ENCODE measurements at regions not wholly inside any gene's neighbourhood (a gene's known extent, or its start where the extent isn't known, plus 50 kb on each side); places are given as distances from the start of the nearest gene placed in this dataset.

DNA sequence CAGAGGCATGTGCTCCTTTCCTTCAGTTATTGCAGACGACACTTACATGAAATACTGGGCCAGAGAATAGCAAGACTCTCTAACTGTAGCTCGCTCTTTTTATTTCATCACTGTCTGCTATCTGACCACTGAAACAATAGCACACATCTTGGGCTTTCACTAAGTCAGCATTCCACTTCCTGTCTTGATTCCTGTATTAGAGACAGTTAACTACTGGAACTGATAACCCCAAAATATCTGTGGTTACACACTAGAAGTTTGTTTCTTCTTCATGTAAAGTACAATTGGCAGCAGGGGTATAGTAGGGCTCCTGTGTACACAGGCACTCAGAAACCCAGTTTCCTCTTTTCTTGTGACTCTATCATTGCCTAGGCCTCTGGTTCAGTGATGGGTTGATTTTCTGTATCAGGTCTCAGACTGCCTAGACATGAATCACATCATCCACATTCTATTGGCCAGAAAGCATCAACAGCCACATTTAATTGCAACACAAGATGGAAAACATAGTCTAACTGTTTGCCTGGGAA is 230.2 kb upstream of the CD96 start:
- DNase-seq (ENCODE audit: low spot score) = no peak

GRCh38 chr3:111314181-111314873 is 227.7 kb upstream of the CD96 start:
- no peak for DNase-seq (ENCODE audit: low spot score)

DNA sequence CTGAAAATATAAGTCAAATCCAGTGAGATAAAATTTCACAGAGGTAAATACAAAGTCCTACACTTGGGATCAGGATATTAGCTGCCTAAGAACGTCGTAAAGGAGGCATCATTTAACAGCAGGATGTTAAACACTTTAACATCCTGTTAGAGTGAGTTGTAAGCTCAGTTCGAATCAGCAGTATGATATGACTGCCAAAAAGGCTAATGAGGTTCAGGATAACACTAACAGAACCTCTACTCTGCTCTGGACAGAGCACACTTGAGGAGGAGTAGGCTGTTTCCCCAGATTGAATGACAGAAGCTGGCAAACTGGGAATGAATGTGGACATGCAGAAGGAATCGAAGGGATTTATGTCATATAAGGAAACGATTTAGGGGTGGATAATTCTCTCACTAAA is 227.1 kb upstream of the CD96 start:
- DNase-seq (ENCODE audit: low spot score) = no peak

DNA sequence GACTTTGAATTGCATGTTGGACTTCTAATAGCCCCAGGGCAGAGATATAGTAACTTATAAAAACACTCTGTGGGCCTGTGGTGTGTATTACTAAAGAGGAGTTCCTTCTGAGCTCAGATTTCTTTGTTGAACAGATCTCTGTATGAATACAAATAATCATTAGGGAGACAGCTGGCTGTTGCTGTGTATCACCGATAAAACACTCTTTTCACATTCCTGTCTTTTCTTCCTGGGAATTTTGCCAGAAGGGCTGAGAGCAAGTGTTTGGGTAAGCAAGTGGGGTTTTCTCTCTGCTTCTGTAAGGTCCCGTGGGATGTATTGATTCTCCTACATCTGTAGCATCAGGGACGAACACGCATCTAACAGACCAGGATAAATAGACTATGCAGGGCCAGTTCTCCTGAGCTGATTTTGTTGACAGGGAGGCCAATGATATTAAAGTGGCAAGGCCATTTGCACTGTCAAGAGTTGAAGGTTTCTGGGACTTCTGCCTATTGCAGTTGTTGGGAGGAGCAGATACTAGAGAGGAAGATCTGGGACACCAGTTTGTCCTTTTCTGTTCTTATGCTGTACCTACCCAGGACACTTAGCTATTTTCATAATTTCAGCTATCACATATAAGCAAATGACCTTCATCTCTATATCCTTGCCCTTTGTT is 225.9 kb upstream of the CD96 start:
- no peak for DNase-seq (ENCODE audit: low spot score)

DNA sequence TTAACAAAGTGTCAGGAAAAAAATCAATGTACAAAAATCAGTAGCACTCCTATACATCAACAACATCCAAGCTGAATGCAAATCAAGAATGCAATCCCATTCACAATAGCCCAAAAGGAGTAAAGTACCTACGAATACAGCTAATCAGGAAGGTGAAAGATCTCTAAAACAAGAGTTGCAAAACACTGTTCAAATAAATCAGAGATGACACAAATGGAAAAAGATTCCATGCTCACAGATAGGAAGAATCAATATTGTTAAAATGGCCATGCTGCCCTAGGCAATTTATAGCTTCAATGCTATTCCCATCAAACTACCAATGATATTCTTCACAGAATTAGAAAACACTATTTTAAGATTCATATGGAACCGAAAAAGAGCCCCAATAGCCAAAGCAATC is 223.7 kb upstream of the CD96 start:
- DNase-seq (ENCODE audit: low spot score) = no peak

DNA sequence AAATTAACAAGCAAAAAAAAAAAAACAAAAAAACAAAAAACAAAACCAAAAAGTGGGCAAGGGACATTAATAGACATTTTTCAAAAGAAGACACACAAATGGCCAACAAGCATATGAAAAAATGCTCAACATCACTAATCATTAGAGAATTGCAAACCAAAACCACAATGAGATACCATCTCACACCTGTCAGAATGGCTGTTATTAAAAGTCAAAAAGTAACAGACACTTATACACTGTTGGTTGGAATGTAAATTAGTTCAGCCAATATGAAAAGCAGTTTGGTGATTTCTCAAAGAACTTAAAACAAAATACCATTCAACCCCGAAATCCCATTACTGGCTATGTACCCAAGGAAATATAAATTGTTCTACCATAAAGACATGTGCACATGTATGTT is 222.4 kb upstream of the CD96 start:
- no peak for DNase-seq (ENCODE audit: low spot score)

DNA sequence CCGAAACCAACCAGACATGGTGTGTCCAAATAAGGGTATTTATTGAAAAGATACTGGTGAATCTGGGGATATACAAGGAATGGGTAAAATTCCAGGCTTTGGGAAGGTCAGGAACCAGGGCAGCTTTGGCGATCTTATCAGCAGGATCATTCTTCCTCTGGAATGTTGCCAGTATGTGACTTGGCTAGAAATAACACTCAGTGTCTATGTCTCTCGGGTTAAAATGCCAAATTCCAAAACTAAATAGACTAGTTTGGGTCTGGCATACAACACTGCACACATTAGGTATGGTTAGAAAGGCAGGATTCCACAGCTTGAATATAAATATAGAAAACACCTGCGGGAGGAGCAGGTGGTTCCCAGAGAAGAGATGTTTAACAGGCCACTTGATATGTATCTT is 220.2 kb upstream of the CD96 start:
- DNase-seq (ENCODE audit: low spot score) = peak; percentile 12

DNA sequence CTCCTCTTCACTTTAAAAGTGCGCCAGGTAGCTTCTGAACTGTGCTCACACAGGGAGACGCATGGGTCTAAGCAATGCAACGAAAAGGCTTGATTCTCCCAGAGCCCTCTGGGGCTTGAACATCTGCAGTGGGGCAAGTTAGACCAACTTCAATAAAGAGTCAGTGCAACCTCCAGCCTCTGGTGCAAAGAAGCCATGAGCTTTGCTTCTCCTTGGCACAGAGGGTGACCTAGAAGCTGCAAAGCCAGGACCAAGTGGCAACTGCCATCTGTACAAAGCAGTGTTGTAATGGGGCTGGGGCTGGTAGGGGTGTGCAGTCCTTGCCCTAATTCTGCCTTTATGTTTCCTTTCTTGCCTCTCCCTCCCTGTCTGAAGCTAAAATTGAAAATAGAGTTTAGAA is 219.0 kb upstream of the CD96 start:
- DNase-seq (ENCODE audit: low spot score) = no peak

GRCh38 chr3:111324151-111324550 is 217.8 kb upstream of the CD96 start:
- DNase-seq (ENCODE audit: low spot score) = no peak

GRCh38 chr3:111324645-111325044 is 217.4 kb upstream of the CD96 start:
- DNase-seq (ENCODE audit: low spot score) = no peak

GRCh38 chr3:111325160-111325718 is 216.8 kb upstream of the CD96 start:
- DNase-seq (ENCODE audit: low spot score) = no peak

DNA sequence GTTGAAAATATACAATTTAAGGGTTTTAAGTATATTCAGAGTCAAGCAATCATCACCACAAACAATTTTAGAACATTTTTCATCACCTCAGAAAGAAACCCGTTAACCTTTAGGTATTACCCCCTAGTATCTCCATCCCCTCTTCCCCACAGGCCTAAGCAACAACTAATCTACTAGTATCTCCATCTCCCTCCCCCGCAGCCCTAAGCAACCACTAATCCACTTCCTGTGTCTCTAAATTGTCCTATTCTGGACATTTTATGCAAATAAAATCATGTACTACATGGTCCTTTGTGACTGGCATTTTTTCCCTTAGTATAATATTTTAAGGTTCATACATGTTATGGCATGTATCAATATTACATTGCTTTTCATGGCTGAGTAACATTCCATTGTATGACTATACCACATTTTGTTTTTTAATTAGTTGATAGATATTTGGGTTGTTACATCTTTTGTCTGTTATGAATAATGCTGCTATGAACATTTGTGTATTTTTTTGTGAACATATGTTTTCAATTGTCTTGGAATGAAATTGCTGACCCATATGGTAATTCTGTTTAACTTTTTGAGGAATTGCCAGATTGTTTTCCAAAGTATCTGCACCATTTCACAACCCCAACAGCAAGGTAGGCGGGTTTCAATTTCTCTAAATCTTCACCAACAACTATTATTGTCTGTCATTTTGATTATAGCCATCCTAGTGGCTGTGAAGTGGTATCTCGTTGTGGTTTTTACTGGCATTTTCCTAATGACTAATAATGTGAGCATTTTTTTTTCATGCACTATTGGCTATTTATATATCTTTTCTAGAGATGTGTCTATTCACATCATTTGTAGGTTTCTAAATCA is 215.6 kb upstream of the CD96 start:
- DNase-seq (ENCODE audit: low spot score) = no peak

DNA sequence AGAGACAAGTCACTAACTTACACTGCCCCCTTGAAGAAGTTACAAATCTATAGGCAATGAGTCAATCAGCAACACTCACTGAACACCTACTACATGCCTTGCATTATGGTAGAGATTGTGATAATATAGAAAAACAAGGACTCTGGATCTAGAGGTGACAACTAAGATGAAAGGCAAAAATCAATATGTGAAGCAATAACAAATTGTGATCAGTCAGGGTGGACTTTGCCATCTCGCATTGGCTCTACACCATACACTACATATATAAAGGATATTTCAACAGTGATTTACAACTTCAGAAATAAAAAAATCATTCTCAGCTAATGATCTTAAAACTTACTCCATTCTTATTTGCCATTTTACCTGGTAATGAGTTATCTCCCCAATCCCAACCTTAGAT is 210.7 kb upstream of the CD96 start:
- DNase-seq (ENCODE audit: low spot score) = no peak

- DNase-seq (ENCODE audit: low spot score) = no peak
These were observed 210.1 kb upstream of the CD96 start for GRCh38 chr3:111331912-111332311.

DNA sequence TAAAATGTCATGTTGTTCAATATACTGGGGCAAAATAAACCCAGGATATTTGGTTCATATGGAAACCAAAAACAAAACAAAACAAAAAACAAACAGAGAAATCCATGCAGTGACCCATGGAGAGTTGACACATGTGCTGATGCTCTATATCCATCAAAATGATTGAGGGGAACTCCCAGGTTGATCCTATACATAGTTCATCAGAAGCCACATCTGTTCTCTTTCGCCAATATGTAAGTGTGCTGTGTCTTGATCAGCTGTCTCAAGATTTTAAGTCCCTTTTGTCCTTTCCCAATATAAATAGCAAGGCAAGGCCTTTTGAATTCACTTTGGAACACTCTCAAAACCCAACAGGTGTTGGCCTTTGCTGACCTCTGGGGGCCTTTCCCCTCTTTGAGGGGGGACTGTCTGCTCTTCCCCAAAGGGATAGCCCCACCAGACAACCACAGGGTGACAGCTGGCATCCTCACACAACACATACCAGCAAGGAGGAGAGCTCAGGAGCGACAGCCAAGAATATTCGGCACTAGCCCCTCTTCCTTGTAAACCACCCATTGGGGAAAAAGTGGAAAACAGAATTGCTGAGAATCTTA is 209.4 kb upstream of the CD96 start:
- peak; percentile 15 for DNase-seq (ENCODE audit: low spot score)

DNA sequence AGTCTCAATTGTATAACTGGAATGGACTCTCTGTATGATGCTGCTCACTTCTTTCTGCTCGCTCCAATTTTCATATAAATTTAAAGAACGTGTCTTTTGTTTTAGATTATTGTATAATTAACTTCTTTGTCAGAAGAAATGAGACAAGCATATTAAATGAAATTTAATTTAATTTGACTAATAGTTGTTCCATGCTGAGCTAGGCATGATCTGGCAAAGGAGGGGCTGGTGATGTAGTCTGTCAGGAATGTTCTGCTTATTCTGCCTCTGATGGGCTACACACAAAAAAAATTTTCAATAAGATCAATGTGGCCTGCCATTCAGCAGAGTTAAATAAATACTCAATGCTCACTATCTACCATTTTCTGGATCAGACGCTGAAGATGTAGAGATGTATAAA is 208.4 kb upstream of the CD96 start:
- DNase-seq (ENCODE audit: low spot score) = no peak

GRCh38 chr3:111335512-111336303 is 206.3 kb upstream of the CD96 start:
- DNase-seq (ENCODE audit: low spot score) = no peak

DNA sequence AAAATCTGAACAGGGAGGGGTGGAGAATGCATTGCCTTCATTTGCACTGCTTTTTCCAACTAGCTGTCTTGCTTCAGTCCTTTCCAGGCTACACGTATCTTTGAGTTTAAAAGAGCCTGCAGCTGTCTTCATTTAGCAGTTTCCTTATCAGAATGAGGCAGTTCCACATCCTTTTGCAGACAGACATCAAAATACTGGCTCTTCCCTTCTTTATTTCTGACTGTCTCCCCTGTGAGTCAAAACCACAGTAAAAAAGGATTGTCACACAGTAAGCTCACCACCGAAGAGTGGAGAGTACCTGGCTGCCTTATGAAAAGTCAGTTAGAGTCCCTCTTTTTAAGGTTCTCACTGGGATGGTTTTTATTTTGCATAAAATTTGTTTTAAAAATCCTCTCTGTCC is 205.5 kb upstream of the CD96 start:
- no peak for DNase-seq (ENCODE audit: low spot score)

DNA sequence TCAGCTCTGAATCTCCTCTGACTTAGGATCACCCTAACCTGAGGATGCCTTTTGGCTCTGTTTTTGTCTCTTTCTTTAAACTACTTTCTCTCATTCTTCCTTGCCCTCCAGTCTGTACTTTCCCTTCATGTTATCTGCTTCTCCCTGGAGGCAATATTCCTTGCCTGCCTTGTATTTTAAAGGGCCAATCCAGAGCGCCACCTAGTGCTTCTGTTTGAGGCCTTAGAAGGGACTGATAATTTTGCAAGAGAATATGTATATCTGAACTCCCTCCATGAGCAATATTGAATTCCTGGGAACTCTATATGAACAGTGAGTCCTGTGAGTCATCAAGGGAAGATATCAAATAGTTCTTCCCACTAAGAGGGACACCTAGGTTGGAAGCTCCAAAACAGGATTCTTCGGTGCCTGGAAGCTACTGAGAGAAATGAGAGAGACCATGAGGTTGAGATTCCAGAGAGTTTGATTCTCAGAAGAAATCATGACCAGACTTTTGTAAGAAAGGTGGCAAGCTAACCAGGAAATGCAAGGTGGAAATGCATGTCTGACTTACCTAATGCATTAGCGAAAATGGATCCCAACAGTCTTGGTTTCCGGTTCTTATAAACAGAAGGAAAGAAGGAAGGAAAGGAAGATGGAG is 203.8 kb upstream of the CD96 start:
- peak; percentile 58 for DNase-seq (ENCODE audit: low spot score)

DNA sequence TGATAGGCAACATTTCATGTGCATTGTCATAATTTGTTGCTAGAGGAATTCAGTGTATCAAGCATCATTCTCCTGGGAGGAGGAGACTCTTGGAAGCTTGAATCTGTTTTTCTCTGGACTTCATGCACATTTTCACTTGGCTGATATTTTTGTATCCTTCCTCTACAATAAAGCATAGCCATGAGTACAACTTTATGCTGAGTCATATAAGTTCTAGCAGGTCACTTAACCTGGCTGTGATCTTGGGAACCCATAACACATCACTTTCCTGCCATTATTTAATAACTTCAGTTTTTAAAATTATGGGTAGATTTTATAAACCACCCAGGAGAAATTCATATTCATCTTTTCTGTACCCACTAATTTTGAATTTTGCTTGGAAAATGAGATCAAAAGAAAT is 203.0 kb upstream of the CD96 start:
- DNase-seq (ENCODE audit: low spot score) = no peak

All from SK-N-DZ (cell line).